Stimulated activated CD4-positive, alpha-beta T cell treated with anti-CD3 and anti-CD28 coated beads, Interleukin-12 subunit alpha, Interleukin-12 subunit beta, amount 100 ng/mL, for 24 hours (primary cell): ENCODE measurements at regions not wholly inside any gene's neighbourhood (a gene's known extent, or its start where the extent isn't known, plus 50 kb on each side); places are given as distances from the start of the nearest gene placed in this dataset.
"Not testable (repeated sequence)": the region's sequence is repeated elsewhere in the genome, so short reads cannot be mapped to it uniquely, and the experiment has no call there.

Source experiments
- DNase-seq, 2 experiments: peaks; one replicate each; pipeline ENCODE4 v3.0.0-alpha.2; 2020; ENCODE audit warnings: low read depth in 2 of 2

DNA sequence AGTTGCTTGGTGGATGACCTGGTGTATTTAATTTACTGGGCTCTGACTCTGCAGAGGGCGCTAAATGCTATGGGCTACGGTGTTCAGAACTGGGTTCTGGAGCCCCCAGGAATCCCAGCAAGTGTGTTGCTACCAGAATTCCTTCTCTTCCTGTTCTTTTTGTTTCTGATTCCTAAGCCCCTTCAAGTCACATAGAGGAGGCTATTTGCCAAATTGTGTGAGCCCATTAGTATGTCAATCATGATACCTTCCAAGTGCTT lies 358.2 kb upstream of the SPRED2 start:
- DNase-seq, result no peak

DNA sequence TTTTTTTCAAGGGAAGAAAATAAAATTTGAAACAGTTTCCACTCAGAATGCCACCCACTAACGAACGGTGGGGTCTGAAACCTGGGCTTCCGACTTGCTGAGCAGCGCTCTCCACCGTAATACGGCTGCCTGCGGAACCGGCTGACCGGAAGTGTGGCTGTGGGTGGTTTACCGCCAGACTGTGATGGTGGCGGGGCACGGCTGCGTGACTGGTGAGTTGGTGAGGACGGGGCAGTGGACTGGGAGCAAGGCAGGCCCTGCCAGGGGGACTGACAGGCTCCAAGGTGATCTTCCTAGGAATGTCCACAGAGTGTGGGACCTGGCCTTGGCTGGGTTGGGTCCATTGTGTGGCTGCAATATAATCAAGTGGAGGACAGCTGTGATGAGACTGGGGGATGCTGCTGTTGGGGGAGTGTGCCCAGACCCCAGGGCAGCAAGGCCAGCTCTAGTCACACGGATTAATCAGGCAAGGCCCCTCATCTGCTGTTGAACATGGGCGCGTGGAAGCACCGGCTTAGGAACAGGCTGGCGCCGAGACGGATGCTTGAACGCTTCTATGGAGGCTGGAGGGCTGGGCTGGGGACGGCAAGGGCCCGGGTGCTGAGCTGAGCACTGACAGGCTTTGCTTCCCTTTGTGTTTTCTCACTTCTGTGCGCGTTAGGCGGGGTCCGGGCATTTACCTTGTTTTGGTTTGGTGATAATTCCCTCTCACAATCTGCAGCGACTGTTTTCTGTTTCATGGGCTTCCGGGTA lies 357.7 kb upstream of the SPRED2 start:
- no peak for DNase-seq

DNA sequence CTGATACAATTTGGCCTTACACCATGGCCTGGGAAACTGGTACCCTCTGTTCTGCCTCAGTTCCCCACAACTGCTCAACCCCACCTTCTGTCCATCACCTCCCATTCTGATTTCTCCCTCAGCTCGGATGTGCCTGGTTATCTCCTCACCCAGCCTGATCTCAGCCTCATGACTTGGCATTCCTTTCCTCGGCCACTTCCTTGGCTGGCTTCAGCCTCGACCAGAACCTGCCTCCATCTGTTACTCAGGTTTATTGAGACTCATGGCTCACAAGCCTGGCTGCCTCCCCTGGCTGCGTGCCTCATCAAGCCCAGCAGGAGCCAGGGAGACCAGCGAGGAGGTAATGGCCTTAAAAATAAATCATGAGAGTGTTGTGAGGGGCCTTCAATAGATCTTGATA lies 356.2 kb upstream of the SPRED2 start:
- DNase-seq, result no peak

DNA sequence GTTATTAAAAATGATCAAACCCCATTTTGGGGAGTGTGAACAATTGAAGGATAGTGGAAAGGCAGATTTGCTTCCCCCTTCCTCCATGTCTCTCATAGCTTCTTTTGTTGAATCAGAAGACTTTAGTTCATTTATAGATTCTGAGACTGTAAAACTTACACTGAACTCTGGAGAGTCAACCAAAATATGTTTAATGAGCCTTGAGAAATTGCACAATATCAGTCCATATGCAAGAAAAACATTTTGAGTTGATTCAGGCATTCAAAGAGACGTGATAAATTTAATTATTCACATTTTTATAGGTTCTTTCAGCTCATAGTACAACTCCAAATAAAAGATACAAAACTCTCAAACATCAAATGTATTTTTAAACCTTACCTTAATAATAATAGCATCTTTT lies 354.4 kb upstream of the SPRED2 start:
- DNase-seq, result no peak

DNA sequence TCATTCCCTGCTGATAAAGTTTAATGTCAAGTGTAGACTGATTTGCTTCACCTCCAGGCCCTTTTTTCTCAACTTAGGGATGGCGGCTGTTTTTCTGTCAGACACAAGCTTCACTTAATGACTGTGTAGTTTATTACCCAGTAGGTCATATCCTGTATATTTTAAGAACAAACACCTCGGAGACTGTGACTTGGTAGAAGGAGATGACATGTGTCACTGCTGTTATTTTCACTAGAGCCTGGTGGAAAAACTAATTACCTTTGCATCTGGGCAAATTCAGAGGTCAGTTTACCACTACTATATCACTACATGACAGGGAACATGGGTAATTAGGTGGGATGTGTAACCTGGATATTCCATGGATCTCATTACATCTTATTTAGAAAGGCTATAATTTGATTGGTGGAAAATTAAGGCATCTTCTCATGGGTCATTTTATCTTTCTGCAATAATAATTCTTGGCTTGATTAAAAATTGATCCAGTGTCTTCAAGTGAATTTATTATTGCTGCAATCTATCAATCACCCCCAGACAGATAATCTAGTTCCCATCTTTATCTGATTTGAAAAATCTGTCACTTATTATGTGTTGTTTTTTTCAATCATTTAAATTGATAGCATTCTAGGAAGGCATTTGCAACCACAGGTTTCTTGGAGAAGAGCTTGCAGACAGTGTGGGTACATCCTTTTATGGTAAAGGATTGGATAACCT lies 353.8 kb upstream of the SPRED2 start:
- no peak for DNase-seq

DNA sequence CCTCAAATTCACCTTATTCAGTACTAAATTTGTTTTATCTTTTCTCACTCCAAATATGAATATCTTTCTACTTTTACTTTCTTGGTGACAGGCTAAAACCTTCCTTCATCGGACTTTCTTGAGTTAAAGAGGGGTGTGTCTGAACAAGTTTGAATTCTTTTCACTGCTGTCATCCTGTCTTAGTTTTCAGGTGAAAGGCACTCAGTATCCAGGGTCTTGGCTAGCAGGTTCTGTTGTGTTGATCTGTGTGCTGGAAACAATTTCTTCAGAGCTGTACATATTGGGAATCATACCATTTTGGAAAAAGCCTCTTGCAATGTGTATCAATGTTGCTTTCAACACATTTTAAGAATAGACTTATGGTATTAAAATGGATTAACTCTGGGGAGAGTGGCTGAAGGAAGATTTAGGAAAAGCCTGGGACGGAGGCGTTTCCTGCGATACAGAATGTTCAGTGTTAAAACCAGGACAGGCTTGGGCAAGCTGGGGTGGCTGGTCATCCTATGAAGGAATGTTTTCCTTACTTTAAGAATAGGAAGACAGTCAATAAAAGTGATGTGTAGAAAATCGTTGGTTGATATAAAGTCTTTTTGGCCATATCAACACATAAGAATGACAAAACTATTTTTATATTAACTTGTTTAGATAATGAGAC lies 350.7 kb upstream of the SPRED2 start:
- no peak for DNase-seq

DNA sequence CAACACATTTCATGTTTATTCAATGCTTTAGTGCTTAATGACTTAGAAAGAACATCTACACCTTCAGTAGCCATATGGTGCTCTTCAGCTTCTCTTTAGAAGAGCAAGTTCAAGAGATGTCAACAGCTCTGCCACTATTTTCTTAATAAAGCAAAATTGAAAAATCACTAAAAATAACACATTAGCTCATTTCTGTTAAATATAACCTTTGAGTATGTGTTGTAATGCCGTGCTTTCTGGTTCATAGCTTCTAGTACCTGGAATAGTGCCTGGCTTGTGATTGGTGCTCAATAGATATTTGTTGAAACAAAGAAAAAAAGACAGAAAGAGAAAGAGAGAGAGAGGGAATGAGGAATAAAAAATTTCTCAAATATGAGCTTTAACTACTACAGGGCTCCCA lies 349.8 kb upstream of the SPRED2 start:
- no peak for DNase-seq

DNA sequence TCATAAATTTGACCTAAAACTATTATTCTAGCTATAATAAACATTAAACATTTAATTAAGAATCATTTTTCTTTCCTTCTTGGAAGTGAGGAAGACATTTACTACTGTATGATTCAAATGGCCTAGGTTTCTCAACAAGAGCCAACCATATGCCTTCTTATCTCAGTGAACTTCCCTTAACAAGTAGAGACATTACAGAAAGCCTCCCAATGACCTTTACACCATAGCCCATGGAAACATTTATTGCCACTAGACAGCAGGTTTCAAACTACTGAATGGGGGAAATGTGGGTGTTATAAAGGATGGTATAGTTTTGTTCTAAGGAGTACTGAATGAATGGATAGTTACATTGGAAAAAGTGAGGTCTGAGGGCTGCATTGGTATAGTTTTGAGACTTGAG lies 349.4 kb upstream of the SPRED2 start:
- no peak for DNase-seq

DNA sequence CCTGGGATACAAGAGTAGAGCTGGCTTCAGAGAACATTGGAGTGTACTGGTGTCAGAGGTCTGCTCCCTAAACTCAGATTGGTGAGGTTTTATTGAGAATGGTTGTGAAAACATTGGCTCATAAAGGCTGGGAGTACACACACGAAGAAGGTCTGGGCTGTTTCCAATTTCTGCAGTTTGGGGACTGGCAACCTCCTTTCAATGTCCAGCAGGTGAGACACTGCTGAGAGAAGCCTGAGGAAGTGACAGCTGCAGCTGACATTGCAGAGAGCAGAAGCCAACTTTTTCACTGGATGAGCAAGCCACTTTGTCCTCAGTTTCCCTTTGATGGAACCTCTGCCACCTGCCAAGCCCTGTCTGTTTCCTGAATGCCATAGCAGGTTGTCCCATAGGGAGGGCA lies 346.6 kb upstream of the SPRED2 start:
- no peak for DNase-seq

DNA sequence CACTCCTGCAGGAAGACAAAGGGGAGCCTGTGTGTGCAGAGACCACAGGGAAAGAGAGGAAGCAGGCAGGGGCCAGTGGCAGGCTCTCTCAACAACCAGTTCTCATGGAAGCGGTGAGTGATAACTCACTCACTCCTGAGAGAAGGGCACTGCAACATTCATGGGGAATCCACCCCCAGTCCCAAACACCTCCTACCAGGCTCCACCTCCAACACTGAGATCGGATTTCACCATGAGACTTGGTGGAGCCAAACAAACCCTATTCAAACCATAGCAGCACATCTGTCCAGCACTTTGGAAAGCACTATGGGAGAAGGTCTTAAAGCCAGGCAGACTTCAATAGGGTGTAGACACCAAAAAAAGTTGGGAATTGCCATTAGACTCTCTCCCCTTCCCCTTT lies 345.7 kb upstream of the SPRED2 start:
- no peak for DNase-seq

DNA sequence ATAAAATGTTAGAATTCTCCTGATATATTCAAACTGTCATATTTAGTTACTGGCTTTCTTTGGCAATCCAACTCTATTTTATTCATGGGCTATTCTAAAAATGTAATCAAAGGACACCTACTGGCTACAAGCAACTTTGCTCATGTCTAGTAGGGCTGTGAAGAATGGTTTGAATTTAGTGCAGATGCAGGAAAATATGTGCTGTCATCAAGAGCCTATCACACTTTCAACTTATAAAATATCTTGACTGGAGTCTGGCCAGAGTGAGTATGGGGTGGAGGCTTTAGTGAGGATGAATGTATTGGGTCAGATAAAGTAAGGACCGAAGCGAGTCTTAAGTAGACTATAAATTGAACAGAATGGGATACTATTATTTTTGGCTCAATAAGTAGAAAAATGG lies 343.4 kb upstream of the SPRED2 start:
- no peak for DNase-seq

DNA sequence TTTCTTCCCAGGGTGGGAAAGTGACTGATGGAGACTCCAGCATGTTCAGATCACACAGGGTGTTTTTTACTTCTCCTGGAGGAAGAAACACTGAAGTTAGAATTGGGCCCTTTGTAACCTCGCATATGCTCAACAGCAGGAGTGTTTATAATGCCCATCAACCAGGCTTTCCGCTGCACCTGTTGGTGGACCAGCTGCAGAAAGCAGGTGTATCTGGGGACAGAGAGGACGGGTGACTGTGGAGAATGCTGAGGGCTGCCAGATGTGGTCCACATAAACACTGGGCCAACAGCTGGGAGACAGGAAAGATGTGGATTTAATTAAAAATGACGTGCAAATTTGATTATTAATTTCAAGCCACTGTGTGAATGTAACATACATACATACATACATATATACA lies 335.5 kb upstream of the SPRED2 start:
- no peak for DNase-seq

DNA sequence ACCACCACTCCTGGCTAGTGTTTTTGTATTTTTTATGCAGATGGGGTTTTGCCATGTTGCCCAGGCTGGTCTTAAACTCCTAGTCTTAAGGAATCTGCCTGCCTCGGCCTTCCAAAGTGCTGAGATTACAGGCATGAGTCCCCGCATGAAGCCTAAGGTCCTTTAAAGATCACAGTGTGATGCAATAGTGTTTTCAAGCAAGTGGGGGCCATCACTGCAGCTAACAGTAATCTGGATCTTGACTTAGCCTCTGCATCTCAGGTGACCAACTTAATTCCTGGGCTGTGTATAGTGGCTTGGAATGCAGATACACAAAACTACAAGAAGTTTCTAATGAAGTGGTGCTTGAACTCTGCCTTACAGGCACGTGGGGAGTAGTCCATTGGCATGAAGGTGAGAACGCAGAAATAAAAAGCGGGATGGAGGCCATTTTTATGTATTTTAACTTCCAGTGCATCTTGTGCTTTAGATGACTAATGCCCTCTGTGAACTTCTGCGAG lies 334.4 kb upstream of the SPRED2 start:
- no peak for DNase-seq

DNA sequence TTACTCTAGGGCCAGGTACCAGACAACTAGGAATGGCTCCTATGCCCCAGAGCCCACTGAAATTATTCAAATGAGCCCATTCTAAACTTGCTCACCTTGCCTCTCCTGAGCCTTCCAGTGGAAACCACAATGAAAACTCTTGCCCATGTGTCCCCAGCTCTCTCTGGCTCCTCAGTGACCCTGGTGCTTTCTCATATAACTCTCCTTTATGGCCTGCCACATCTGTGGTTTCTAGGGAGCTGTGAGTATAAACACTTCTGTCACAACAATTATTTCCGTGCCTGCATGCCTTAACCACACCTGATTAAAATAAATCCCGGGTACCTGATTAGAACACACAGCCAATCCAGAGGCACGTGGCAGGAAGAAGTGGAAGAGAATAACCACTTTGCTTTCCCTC lies 333.0 kb upstream of the SPRED2 start:
- DNase-seq, result no peak

DNA sequence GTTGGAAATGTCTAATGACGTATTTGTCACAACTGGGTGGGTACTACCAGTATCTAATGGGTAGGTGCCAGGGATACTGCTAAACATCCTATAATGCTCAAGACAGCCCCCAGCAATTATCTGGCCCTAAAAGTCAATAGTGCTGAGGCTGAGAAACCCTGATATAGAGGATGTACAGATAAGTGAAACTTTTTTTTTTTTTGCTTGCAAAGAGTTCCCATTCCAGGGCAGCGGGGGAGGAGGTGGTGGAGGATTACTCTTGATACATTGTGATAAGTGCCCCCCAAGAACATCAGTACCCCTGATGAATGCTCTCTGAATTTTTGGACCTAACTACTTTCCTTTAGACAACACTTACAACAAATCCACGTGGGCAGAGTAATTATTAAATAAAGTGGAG lies 329.7 kb upstream of the SPRED2 start:
- no peak for DNase-seq

DNA sequence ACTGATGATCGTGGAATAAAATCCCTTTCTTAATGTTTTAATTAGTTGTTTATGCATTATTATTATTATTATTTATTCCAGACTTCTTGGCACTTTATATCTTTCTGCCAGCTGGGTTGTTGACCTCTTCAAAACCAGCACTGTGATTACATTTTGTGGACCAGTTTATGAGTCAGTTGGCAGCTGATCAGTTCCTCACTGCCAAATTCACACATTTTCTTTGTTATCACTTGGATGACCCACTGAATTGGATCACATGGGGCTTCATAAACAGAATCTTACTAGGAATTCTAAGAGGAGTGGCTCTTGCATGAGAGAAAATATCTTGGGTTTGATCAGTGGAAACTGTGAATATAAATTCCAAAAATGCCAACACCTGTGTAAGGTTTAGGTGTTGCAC lies 321.8 kb upstream of the SPRED2 start:
- DNase-seq, result no peak

DNA sequence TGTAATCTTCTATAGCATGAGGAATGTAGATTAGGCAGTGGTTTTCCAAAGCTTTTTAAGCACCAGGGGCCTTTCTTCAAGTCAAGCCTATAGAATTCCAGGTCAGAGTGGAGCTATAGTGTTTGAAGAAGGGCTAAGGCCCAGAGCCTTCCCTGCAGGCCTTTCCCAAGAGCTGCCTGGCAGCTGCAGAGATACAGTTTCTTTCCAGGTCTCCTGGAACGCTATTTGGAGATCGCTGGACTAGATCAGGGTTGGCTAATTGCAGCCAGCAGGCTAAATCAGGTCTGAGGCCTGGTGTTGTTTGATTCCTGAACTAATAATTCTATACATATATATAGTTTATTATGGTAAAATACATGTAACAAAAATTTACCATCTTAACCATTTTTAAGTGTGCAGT lies 319.0 kb upstream of the SPRED2 start:
- no peak for DNase-seq

DNA sequence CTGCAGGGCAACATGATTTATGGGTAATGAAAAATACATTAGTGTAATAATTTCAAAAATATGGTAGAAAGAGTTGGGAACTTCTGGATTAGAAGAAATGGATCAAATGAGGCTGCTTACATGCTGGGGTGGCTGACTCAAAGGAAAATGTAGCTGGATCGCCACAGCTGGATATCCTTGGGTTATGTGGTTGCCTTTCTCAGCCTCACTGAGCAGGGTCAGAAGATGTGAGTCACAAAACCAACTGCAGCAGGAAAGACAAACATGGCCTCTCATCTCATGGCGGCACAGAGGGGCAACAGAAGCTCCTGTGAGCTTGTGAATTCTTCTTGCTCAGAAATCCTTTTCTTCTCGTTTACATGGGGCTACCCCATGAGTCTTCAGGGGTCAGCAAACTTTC lies 317.1 kb upstream of the SPRED2 start:
- no peak for DNase-seq

DNA sequence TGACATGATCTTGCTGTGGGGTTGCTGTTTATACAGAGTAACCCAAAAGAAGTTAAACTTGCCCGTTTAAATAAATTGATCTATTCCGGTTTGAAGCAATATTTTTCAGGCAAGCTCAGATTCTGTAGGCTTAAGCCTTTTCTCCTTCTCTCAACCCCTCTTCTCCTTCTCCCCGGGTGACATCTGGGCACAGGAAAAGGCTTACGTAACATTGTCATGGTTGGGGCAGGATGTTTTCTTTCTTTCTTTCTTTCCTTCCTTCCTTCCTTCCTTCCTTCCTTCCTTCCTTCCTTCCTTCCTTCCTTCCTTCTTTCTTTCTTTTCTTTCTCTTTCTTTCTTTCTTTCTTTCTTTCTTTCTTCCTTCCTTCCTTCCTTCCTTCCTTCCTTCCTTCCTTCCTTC lies 315.5 kb upstream of the SPRED2 start:
- DNase-seq, result not testable (repeated sequence)

DNA sequence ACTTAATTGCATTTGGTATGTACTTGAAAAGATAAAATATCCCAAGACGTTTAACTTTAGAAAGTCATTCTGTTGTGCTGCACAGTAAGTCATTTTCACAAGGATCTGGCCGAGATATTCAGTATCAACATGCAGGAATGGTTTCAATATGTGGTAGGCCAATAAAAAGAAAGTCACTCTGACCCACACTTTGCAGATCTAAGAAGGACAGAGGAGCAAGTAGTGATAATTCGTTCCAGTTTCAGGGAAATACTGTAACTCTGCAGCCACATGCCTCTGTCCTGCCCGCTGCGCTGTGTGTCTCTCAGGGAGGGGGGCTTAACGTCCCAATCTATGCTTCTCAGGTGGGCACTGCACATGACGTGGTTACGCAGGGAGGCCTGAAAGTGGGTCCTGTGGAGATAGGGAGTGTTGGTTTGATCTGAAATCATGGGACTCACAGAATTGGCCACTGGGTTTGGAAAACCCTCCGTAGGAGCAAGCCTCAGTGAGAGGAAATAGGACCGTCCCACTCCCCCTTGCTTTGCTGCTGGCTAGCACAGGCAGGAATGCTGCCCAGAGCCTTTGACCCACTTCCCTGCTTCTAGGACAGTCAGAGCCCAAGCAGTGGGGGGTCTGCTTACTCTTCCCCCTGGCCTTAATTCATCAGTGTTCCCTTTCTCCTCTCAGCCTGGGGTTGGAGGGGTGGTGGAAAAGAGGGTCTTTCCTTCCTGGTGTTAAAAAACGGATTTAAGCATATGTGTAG lies 314.7 kb upstream of the SPRED2 start:
- no peak for DNase-seq

DNA sequence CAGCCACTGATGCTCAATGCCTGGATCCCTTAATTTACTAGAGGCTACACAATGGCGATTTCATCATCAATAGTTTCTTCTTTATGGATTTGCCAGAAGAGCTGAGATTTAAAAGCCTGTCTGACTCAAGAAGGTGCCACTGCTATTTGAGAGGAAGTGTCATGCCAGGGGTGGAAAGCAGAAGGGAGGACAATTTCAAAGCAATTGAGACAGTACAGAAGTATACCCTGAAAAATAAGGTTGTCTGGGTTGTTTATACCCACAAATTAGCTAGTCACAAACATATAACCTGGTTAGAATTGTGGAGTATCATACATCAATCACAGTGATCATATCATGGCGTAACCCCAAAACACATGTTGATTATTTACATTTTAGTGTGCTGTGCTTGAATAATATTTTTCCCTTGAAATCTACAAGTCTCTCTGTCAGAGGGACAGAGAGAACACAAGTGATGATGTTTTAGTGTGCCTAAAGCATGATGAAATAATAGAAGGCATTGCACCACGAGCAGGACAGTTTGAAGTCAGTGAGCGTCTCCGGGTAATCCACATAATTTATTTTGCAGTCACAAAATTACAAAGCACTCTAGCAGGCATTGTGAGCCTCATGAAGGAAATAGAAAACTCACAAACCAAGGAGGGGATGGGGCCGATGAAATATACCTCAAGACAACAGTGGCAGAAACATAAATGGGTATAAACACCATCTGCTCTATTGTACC lies 312.2 kb upstream of the SPRED2 start:
- DNase-seq, result no peak

DNA sequence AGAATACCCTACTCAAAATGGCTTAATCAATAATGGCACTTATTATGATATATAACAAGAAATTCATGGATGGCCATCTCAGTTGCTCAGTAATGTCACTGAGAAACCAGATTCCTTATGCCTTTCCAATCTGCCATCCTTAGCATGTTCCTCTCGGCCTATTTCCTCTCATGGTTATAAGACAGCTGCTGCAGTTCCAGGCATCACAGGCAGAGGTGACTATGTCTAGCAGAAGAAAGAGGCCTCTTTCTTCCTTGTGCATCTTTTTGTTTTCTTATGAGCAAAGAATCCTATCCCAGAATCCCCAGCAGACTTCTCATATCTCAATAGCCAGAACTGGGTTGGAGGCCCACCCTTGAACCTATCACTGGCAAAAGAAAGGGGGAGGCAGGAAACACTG lies 310.6 kb upstream of the SPRED2 start:
- DNase-seq, result no peak
